Tibial nerve (tissue), 4 donors: ENCODE measurements at regions not wholly inside any gene's neighbourhood (a gene's known extent, or its start where the extent isn't known, plus 50 kb on each side); places are given as distances from the start of the nearest gene placed in this dataset.

ENCODE experiments used
- EP300 ChIP-seq, 2 donors: sonication (generic); formaldehyde crosslinking; IDR thresholded peaks; one replicate each; pipeline ENCODE4 v1.6.1; 2017; ENCODE audit warnings: antibody characterized with exemption in 2 of 2, mild to moderate bottlenecking in 1 of 2
- POLR2A ChIP-seq, 2 donors: fragments of 450-650 bp; IDR thresholded peaks; one replicate each; pipeline ENCODE4 v1.6.1; 2017; ENCODE audit warnings: antibody characterized with exemption in 2 of 2, mild to moderate bottlenecking in 2 of 2, moderate library complexity in 2 of 2
- TF ChIP-seq, protein P1 (sequence below), 5 experiments: fragments of 200-600 bp in 3 of 5; fragments of 450-650 bp in 2 of 5; sonication (generic) in 3 of 5; IDR thresholded peaks; one replicate each; pipeline ENCODE4 v1.5.1; 2016 to 2019; ENCODE audit warnings: antibody characterized with exemption in 5 of 5, mild to moderate bottlenecking in 3 of 5, moderate library complexity in 2 of 5

DNA sequence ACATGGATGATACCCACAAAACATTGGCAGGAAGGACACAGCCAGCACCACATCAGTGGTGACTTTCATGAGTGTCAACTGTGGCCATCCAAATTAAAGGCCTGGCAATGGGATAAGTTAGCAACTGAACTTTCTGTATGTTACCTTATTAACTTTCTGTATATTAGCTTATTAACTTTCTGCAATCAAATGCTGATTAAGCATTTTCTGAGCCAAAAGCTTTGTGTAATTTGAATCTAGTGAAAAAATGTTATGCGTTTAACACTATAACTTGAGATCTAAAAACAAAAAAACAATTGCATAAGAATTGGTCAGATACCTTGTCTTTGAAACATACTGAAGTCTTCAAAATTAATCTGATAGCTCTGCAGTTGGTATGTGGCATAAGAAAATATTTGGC is 159.3 kb downstream of the ZNF33B start:
- TF ChIP-seq EP300 (IDR thresholded peaks at IDR 0.05), result no peak
- TF ChIP-seq, protein P1, sequence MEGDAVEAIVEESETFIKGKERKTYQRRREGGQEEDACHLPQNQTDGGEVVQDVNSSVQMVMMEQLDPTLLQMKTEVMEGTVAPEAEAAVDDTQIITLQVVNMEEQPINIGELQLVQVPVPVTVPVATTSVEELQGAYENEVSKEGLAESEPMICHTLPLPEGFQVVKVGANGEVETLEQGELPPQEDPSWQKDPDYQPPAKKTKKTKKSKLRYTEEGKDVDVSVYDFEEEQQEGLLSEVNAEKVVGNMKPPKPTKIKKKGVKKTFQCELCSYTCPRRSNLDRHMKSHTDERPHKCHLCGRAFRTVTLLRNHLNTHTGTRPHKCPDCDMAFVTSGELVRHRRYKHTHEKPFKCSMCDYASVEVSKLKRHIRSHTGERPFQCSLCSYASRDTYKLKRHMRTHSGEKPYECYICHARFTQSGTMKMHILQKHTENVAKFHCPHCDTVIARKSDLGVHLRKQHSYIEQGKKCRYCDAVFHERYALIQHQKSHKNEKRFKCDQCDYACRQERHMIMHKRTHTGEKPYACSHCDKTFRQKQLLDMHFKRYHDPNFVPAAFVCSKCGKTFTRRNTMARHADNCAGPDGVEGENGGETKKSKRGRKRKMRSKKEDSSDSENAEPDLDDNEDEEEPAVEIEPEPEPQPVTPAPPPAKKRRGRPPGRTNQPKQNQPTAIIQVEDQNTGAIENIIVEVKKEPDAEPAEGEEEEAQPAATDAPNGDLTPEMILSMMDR (IDR thresholded peaks at IDR 0.05), result no peak
- TF ChIP-seq POLR2A (IDR thresholded peaks at IDR 0.05), result no peak
